Loucy (cell line): ENCODE measurements at regions not wholly inside any gene's neighbourhood (a gene's known extent, or its start where the extent isn't known, plus 50 kb on each side); places are given as distances from the start of the nearest gene placed in this dataset.

Experiments used
- CTCF ChIP-seq: fragments of 200-600 bp; sonication (generic); conservative IDR thresholded peaks from 2 replicates; pipeline ENCODE4 v1.5.1; 2014; ENCODE audit warnings: mild to moderate bottlenecking, antibody characterized with exemption, low read length
- EZH2phosphoT487 ChIP-seq: fragments of 200-600 bp; IDR thresholded peaks from 2 replicates; pipeline ENCODE4 v1.6.1; 2018; ENCODE audit warnings: antibody characterized with exemption, mild to moderate bottlenecking, moderate library complexity, borderline replicate concordance

- TF ChIP-seq CTCF: no peak
- TF ChIP-seq EZH2phosphoT487: no peak
These were observed 93.5 kb downstream of the GRIN2B start for GRCh38 chr12:13887779-13888388.
